ENCODE measurements at regions not wholly inside any gene's neighbourhood (a gene's known extent, or its start where the extent isn't known, plus 50 kb on each side); places are given as distances from the start of the nearest gene placed in this dataset.

- no peak for TF ChIP-seq CTCF (IDR thresholded peaks at IDR 0.05)
- no peak for TF ChIP-seq POLR2A (IDR thresholded peaks at IDR 0.05)
Observed at GRCh38 chr15:92527197-92527596, 128.4 kb downstream of the FAM174B start.
